Lower leg skin (tissue), 3 donors: ENCODE measurements at regions not wholly inside any gene's neighbourhood (a gene's known extent, or its start where the extent isn't known, plus 50 kb on each side); places are given as distances from the start of the nearest gene placed in this dataset.

Experiments used
- POLR2A ChIP-seq, 2 donors: fragments of 450-650 bp; IDR thresholded peaks; one replicate each; pipeline ENCODE4 v1.6.1; 2016 to 2017; ENCODE audit warnings: antibody characterized with exemption in 2 of 2, mild to moderate bottlenecking in 1 of 2, moderate library complexity in 1 of 2
- TF ChIP-seq, protein P1 (sequence below), 3 donors: fragments of 450-650 bp; IDR thresholded peaks; one replicate each; pipeline ENCODE4 v1.5.1; 2016; ENCODE audit warnings: antibody characterized with exemption in 3 of 3, mild to moderate bottlenecking in 3 of 3, moderate library complexity in 2 of 3

- TF ChIP-seq, protein P1, sequence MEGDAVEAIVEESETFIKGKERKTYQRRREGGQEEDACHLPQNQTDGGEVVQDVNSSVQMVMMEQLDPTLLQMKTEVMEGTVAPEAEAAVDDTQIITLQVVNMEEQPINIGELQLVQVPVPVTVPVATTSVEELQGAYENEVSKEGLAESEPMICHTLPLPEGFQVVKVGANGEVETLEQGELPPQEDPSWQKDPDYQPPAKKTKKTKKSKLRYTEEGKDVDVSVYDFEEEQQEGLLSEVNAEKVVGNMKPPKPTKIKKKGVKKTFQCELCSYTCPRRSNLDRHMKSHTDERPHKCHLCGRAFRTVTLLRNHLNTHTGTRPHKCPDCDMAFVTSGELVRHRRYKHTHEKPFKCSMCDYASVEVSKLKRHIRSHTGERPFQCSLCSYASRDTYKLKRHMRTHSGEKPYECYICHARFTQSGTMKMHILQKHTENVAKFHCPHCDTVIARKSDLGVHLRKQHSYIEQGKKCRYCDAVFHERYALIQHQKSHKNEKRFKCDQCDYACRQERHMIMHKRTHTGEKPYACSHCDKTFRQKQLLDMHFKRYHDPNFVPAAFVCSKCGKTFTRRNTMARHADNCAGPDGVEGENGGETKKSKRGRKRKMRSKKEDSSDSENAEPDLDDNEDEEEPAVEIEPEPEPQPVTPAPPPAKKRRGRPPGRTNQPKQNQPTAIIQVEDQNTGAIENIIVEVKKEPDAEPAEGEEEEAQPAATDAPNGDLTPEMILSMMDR (IDR thresholded peaks at IDR 0.05): no peak
- no peak for TF ChIP-seq POLR2A (IDR thresholded peaks at IDR 0.05)
Observed at GRCh38 chr6:121555201-121555600, 119.8 kb downstream of the GJA1 start.
